ENCODE measurements at regions not wholly inside any gene's neighbourhood (a gene's known extent, or its start where the extent isn't known, plus 50 kb on each side); places are given as distances from the start of the nearest gene placed in this dataset.
"Not testable (repeated sequence)": the region's sequence is repeated elsewhere in the genome, so short reads cannot be mapped to it uniquely, and the experiment has no call there.

GRCh38 chr3:180414157-180414556, 187.8 kb upstream of the TTC14 start:
- ATAC-seq (ENCODE audit: low FRiP score) (no peak), DNase-seq (ENCODE audit: low spot score) (no peak)
- TF ChIP-seq CTCF (IDR thresholded peaks at IDR 0.05): no peak

- TF ChIP-seq CTCF (IDR thresholded peaks at IDR 0.05): no peak
- ATAC-seq (ENCODE audit: low FRiP score): no peak
- no peak for DNase-seq (ENCODE audit: low spot score)
Measured at GRCh38 chr3:180416111-180416594, 185.8 kb upstream of the TTC14 start.

- DNase-seq (ENCODE audit: low spot score): no peak
- TF ChIP-seq CTCF (IDR thresholded peaks at IDR 0.05): no peak
- ATAC-seq (ENCODE audit: low FRiP score): no peak
Measured at GRCh38 chr3:180417241-180417640, 184.7 kb upstream of the TTC14 start.

GRCh38 chr3:180420016-180420415, 181.9 kb upstream of the TTC14 start:
- DNase-seq (ENCODE audit: low spot score): no peak
- no peak for TF ChIP-seq CTCF (IDR thresholded peaks at IDR 0.05)
- ATAC-seq (ENCODE audit: low FRiP score): no peak

GRCh38 chr3:180420804-180421203, 181.2 kb upstream of the TTC14 start:
- no peak for ATAC-seq (ENCODE audit: low FRiP score)
- TF ChIP-seq CTCF (IDR thresholded peaks at IDR 0.05): no peak
- no peak for DNase-seq (ENCODE audit: low spot score)

GRCh38 chr3:180421221-180421620, 180.7 kb upstream of the TTC14 start:
- ATAC-seq (ENCODE audit: low FRiP score) (no peak), DNase-seq (ENCODE audit: low spot score) (no peak)
- TF ChIP-seq CTCF (IDR thresholded peaks at IDR 0.05): no peak

- no peak for ATAC-seq (ENCODE audit: low FRiP score)
- TF ChIP-seq CTCF (IDR thresholded peaks at IDR 0.05): no peak
- DNase-seq (ENCODE audit: low spot score): no peak
Measured at GRCh38 chr3:180421721-180422120, 180.2 kb upstream of the TTC14 start.

- not testable (repeated sequence) for ATAC-seq (ENCODE audit: low FRiP score); DNase-seq (ENCODE audit: low spot score)
Measured at GRCh38 chr3:180424305-180424704, 177.7 kb upstream of the TTC14 start.
